Left forelimb (tissue), 1 donor: ENCODE measurements at regions not wholly inside any gene's neighbourhood (a gene's known extent, or its start where the extent isn't known, plus 50 kb on each side); places are given as distances from the start of the nearest gene placed in this dataset.

Experiments
- DNase-seq: peaks from one replicate; pipeline ENCODE4 v3.0.0-alpha.2; 2018; ENCODE audit warnings: low spot score

DNA sequence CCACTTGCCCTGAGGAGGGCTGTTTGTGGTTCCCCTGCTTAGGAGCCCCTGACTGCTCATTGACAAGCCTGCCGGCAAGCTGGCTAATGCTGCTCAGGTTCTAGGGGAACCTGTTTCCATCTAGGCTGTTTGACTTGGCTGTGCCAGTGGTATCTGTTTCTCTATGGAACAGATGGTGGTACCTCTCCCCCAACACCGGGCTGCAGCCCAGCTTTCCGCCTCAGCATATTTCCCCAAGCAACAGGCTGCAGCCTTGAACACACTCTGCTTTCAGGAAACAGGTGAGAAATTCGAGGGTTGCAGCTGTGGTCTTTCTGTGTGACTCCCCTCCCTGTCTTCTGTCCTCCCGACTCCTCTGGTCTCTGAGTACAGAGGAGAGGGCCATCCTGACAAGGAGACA, 132.3 kb downstream of the TMEM132E start:
- no peak for DNase-seq

DNA sequence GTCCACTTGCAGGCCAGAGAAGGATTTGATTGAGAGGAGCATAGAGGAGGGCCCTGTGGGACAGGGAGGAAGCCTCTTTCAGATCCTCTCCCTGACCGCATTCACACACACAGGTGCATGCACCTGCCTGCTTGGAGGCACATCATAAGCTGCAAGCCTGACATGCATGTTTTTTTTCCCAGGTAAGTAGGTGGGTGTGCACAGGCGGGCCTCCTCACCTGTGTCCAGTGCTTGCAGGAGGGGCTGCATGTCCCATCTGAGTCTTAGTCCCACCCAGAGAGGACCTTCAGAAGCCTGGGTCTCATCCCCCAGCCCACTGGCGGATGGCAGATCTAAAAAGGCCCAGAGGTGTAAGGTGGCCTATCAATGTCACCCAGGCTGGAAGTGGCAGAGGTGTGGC, 130.8 kb downstream of the TMEM132E start:
- no peak for DNase-seq

- no peak for DNase-seq
These were observed 129.9 kb downstream of the TMEM132E start for GRCh38 chr17:34709158-34709754.

DNA sequence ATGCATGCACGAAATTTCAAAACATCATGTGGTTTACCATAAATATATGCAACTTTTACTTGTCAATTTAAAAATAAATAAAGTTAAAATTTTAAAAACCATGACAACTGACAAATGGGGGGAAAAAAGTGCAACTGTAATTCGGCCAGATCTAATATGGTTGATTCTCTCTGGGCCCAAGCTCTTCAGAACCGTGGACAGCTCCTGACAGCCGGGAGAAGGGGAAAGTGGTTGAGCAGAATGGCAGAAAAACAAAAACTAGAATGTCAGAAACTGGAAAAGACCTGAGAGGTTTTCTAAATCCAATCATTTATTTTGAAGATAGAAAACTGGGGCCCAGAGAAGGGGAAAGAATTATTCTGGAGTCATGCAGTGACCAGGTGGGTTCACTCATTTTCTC, 126.6 kb downstream of the TMEM132E start:
- no peak for DNase-seq

GRCh38 chr17:34703533-34703932, 124.2 kb downstream of the TMEM132E start:
- no peak for DNase-seq

DNA sequence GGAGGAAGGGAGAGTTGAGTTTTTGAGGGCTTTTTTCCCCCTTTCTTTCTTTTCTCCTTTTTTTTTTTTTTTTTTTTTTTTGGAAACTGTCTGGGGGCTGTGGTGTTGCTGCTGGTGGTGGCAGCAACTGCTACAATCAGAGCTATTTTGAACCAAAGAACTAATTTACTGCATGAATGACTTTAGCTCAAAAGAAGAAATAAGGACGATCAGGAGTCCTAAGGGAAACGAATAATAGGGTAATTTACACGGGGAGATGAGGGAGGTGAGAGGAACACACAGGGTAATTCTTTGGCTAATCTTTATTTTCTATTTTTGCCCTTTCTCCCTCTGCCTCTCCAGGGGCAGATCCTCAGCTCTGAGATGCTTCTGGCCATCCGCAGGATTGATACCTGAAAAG, 119.8 kb downstream of the TMEM132E start:
- no peak for DNase-seq

DNA sequence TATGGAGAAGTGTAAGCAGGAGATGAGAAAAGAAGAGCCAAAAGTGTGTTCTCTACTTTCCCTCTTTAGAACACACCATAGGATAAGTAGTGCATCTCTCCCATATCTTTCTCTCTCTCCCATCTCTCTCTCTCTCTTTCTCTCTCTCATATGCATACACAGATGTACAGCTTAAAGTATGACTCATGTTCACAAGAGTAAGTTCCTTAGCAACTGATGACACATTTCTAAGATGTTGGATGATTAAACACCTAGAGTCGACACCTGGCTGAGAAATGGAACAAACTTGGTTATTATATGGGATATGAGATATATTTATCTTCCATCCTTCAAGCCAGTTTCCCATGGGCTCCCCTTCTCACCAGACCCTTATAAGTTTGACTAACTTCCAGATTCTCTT, 113.5 kb downstream of the TMEM132E start:
- no peak for DNase-seq
